GM21576 (cell line): ENCODE measurements at regions not wholly inside any gene's neighbourhood (a gene's known extent, or its start where the extent isn't known, plus 50 kb on each side); places are given as distances from the start of the nearest gene placed in this dataset.
A peak's percentile ranks its signal among the peaks of the same experiment; 100 is the strongest.
"Not testable (repeated sequence)": the region's sequence is repeated elsewhere in the genome, so short reads cannot be mapped to it uniquely, and the experiment has no call there.

Experiments used
- ATAC-seq: cut with Tn5 transposase; IDR thresholded peaks from one replicate; pipeline ENCODE4 v1.9.1; 2021; ENCODE audit warnings: mild to moderate bottlenecking, moderate library complexity; ENCODE audit not compliant: unreplicated experiment

- ATAC-seq, result no peak
Observed at GRCh38 chr2:180618570-180618969, 361.8 kb upstream of the UBE2E3 start.

GRCh38 chr2:180614776-180615175 is 365.6 kb upstream of the UBE2E3 start:
- ATAC-seq, result no peak

GRCh38 chr2:180609626-180610340 is 370.6 kb upstream of the UBE2E3 start:
- ATAC-seq, result no peak

- no peak for ATAC-seq
Observed at GRCh38 chr2:180607514-180608049, 372.8 kb upstream of the UBE2E3 start.

- ATAC-seq, result peak; percentile 73
Observed at GRCh38 chr2:180604077-180604476, 376.3 kb upstream of the UBE2E3 start.

- ATAC-seq, result no peak
Observed at GRCh38 chr2:180601016-180601415, 379.4 kb upstream of the UBE2E3 start.

GRCh38 chr2:180599804-180600203 is 380.6 kb upstream of the UBE2E3 start:
- ATAC-seq, result no peak

- ATAC-seq, result no peak
Observed at GRCh38 chr2:180597179-180597578, 383.2 kb upstream of the UBE2E3 start.

- no peak for ATAC-seq
Observed at GRCh38 chr2:180596453-180596852, 384.0 kb upstream of the UBE2E3 start.

- ATAC-seq, result no peak
Observed at GRCh38 chr2:180591947-180592346, 388.5 kb upstream of the UBE2E3 start.

GRCh38 chr2:180591093-180591781 is 389.2 kb upstream of the UBE2E3 start:
- ATAC-seq, result not testable (repeated sequence)

GRCh38 chr2:180583441-180584140 is 396.8 kb upstream of the UBE2E3 start:
- ATAC-seq, result no peak

- ATAC-seq, result no peak
Observed at GRCh38 chr2:180579388-180579787, 401.0 kb upstream of the UBE2E3 start.

- ATAC-seq, result no peak
Observed at GRCh38 chr2:180578441-180578840, 402.0 kb upstream of the UBE2E3 start.

GRCh38 chr2:180577567-180577966 is 402.8 kb upstream of the UBE2E3 start:
- no peak for ATAC-seq

GRCh38 chr2:180573951-180574350 is 406.5 kb upstream of the UBE2E3 start:
- no peak for ATAC-seq

GRCh38 chr2:180572346-180572745 is 408.1 kb upstream of the UBE2E3 start:
- no peak for ATAC-seq

- ATAC-seq, result no peak
Observed at GRCh38 chr2:180571559-180571958, 408.8 kb upstream of the UBE2E3 start.

- ATAC-seq, result no peak
Observed at GRCh38 chr2:180570864-180571263, 409.5 kb upstream of the UBE2E3 start.

- no peak for ATAC-seq
Observed at GRCh38 chr2:180564051-180564450, 416.4 kb upstream of the UBE2E3 start.

- ATAC-seq, result no peak
Observed at GRCh38 chr2:180562378-180562777, 418.0 kb upstream of the UBE2E3 start.

GRCh38 chr2:180559771-180560170 is 420.6 kb upstream of the UBE2E3 start:
- no peak for ATAC-seq
